GM20000 (cell line): ENCODE measurements at regions not wholly inside any gene's neighbourhood (a gene's known extent, or its start where the extent isn't known, plus 50 kb on each side); places are given as distances from the start of the nearest gene placed in this dataset.

Experiments
- DNase-seq: peaks from one replicate; pipeline ENCODE4 v3.0.0; 2012; ENCODE audit warnings: low spot score
- CTCF ChIP-seq: IDR thresholded peaks from 2 replicates; pipeline ENCODE4 v1.5.1; 2012; ENCODE audit warnings: mild to moderate bottlenecking, control low read depth; ENCODE audit errors: extremely low read depth, missing control alignments

GRCh38 chr6:125570526-125570925 lies 178.9 kb upstream of the HEY2 start:
- no peak for TF ChIP-seq CTCF
- DNase-seq = no peak

- no peak for TF ChIP-seq CTCF
- no peak for DNase-seq
These were observed 178.2 kb upstream of the HEY2 start for GRCh38 chr6:125571207-125571755.

GRCh38 chr6:125574604-125575003 lies 174.8 kb upstream of the HEY2 start:
- no peak for TF ChIP-seq CTCF
- no peak for DNase-seq

- DNase-seq = no peak
- TF ChIP-seq CTCF = no peak
These were observed 172.2 kb upstream of the HEY2 start for GRCh38 chr6:125577124-125577662.

- TF ChIP-seq CTCF = no peak
- no peak for DNase-seq
These were observed 164.9 kb upstream of the HEY2 start for GRCh38 chr6:125584468-125584939.

GRCh38 chr6:125585470-125585869 lies 164.0 kb upstream of the HEY2 start:
- no peak for TF ChIP-seq CTCF
- no peak for DNase-seq

- no peak for DNase-seq
- no peak for TF ChIP-seq CTCF
These were observed 163.4 kb upstream of the HEY2 start for GRCh38 chr6:125586074-125586473.
